EH (cell line): ENCODE measurements at regions not wholly inside any gene's neighbourhood (a gene's known extent, or its start where the extent isn't known, plus 50 kb on each side); places are given as distances from the start of the nearest gene placed in this dataset.
"Not testable (repeated sequence)": the region's sequence is repeated elsewhere in the genome, so short reads cannot be mapped to it uniquely, and the experiment has no call there.

Experiments used
- DNase-seq: peaks from one replicate; pipeline ENCODE4 v3.0.0-alpha.2; 2015; ENCODE audit warnings: low read depth

DNA sequence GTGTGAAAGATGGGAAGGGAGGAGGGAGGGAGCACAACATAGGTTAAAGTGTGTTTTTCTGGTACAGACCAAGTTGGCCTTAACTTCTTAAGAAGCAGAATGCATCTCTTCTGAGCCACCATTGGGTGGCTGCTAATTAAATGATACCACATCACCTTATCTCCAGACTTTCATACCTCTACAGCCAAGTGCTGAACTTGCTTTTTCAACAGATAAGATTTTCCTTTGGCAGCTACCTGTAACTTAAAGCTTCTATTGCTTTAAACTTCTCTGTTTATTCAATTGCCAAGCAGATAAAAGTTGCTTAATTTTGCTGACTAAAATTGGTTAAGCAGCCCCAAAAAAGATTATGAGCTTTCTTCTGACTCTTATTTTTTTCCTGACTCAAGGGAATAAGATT lies 292.4 kb upstream of the SGO1 start:
- DNase-seq: no peak

DNA sequence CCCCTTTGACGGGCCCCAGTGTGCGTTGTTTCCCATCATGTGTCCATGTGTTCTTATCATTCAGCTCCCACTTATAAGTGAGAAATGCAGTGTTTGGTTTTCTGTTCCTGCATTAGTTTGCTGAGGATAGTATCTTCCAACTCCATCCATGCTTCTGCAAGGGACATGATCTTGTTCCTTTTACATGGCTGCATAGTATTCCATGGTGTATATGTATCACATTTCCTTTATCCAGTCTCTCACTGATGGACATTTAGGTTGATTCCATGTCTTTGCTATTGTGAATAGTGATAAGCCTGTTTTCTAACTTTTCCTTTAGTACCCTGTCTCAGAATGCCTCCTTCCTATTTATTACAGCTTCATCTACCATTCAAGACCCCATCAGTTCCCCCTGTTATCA lies 278.2 kb upstream of the SGO1 start:
- not testable (repeated sequence) for DNase-seq

DNA sequence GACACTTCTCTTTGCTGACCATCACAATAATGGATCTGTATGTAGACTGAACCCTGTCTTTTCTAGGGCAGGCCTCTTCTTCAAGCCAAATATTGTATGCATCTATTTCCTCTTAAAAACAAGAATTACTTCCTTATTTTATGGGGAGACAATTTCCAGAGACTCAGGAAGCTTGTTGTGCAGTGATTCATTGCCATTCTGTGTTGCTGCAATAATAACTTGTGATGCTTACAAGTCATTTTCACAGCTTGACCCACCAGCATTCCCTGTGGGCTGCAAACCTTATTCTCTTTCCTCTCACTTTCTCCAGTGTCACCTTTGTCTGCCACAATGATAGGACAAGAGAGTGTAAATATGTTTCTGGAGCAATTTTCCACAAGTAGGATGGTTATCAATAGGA lies 276.7 kb upstream of the SGO1 start:
- no peak for DNase-seq

DNA sequence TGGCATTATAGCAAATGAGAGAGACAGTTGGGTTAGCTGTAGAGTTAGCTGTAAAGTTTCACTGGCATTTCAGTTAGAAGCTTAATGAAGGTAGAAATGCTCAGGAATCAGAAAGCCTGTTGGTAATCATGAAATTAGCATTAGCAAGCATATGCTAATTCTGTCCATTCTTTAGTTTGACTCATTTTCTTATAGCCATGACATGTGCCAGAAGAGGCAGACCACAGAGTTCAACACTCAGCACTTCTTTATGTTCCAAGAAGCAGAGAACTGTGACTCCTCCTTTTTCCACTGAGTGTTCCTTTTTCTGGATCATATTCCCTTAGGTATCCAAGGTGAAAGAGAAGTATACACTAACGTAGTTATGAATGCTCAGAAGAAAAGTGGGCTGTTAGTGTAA lies 276.2 kb upstream of the SGO1 start:
- no peak for DNase-seq

DNA sequence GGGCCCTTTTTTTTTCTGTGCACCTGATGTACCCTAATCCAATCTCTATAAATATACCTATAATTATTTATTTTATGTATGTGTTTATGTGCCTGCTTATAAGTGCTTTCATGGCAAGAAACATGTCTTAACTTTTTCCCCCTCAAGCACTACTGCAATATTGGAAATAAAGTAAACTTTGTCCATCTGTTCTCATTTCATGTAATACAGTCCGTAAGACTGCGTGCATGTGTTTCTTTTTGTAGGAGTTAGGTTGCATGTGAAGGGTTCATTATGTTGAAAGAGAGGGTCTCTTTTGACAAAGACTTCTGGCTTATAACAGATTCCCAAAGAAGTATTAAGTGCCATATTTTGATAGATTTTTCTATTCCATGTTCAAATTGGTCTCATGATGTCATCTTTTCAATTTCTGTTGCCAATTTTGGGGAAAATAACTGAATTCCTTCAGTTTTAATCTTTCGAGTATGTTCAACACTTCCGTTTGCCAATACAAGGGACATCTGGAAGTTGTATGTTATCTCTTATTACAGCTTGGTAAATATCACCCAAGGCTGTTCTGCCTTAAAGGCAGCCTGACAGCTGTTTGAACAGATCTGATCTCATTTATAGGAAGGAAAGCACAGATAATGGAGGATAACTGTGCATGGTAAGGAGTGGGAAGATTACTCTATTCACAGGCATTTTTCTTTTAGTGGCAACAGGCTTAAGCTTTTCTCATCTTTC lies 273.1 kb upstream of the SGO1 start:
- DNase-seq: no peak

DNA sequence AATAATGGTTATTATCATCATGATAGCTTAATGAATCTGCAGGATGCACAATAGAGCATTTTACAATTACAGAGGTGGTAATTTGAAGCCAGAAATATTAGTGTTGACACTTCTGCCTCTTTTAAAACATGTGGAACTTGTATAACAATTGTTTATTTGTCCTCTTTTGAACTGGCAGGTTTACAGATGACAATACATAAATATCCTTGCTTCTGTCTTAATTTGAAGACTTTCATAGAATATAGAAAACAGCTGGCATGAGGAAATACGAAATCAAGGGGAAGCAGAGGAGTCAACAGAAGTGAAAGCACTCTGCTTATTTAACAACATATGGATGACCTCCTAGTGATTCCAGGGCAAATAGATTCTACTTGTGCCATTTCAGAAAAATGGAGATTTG lies 270.5 kb upstream of the SGO1 start:
- DNase-seq: no peak

DNA sequence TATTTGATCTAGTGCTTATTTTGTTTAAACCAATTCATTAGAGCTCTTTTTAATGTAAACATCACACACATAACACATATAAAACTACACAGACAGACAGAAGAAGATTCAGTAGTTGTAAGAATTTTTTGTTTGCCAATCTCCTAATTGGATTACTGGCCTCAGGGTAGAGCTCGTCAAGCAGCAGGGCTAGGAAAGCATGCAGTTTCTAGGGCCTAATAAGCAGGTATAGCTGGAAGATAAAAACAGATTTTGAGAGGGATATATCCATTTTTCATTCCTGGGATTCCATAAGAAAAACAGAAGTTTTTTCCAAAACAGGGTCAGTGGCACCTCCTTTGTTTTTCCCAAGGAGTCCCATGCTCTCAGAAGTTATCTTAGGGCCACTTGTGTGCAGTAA lies 265.2 kb upstream of the SGO1 start:
- DNase-seq: no peak

DNA sequence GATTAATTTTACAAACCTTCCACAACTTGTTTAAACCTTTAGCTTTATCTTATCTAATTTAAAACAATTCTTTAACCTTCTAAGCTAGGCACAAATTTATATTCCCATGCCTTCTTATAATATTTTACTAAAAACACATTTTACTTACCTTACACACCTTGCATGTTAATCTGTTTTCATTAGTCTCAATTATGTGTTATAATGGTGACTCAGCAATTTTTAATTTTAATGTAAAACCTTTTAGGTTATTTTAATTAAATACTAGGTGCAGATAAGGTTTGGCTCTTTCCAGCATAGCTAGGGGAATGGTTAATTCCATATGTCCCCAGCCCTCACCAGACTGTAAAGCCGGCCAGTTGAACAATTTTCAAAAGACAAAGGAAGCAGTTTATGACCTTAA lies 264.6 kb upstream of the SGO1 start:
- no peak for DNase-seq

DNA sequence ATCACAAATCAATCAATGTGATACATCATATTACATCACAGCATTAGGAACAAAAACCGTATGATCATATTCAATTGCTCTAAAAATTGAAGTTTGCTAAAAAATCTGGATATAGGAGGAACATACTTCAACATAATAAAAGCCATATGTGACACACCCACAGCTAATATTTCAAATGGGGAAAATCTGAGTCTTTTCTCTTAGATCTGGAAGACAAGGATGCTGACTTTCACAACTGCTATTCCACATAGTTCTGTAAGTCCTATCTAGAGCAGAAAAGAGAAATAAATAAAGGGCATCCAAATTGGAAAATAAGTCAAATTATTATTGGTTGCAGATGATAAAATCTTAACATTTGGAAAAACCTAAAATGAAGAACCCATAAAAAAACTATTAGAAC lies 256.8 kb upstream of the SGO1 start:
- no peak for DNase-seq

DNA sequence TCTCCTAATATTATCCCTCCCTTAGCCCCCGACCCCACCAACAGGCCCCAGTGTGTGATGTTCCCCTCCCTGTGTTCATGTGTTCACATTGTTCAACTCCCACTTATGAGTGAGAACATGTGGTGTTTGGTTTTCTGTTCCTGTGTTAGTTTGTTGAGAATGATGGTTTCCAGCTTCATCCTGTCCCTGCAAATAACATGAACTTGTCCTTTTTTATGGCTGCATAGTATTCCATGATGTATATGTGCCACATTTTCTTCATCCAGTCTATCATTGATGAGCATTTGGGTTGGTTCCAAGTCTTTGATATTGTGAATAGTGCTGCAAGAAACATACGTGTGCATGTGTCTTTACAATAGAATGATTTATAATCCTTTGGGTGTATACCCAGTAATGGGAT lies 241.3 kb upstream of the SGO1 start:
- DNase-seq: not testable (repeated sequence)

DNA sequence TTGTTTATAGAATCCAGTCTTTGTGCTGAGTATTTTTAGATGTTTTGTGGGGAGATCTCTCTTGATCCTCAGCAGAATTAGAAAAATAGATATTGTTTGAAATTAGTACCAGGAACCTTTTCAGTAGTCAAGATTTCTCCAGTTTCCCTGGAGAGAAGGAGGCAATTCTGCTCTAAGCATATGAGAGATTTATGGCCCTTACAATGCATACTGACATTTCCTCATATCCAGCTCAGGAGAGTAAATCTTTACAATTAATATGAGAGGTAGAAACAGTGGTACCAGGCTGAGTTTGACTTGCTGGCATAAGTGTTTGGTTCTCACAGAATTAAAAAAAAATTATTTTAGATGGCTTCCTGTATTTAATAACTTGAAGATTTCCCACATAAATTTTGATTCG lies 239.1 kb upstream of the SGO1 start:
- DNase-seq: no peak

DNA sequence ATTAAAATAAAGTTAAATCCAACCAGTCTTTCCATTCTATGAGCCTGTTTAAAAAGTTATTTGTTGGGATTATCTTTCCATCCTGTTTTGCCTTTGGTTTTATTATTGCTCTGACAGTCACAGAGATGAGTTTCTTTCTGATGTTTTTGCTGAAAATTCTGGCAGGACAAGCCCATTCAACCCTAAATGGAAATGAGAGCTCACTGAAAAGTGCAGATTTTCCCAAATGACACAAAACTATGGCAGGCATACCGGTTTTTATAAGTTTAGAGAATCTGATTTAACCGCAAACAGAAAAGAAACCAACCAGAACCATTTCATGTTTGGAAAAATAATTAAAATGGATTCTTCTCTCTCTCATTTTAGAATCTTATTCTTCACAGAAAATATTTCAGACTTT lies 238.1 kb upstream of the SGO1 start:
- DNase-seq: no peak

DNA sequence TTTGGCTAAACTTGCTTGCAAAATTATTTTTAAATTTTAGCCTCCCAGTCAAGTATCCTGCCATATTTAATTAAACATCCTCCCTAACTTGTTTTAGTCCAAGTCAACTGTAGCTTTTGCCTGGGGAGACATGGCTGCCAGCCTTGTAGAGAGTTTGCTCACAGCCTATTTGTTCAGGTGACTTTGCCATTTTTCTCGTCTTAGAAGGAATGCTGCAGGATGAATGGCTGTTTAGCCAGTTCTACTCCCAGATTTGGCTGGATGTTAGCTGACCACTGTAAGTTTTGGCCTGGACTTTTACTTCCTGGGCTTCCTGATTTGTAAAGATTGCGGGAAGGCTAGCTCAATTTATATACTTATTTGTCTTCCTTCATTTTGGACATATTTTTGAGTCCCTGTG lies 236.4 kb upstream of the SGO1 start:
- DNase-seq: no peak

DNA sequence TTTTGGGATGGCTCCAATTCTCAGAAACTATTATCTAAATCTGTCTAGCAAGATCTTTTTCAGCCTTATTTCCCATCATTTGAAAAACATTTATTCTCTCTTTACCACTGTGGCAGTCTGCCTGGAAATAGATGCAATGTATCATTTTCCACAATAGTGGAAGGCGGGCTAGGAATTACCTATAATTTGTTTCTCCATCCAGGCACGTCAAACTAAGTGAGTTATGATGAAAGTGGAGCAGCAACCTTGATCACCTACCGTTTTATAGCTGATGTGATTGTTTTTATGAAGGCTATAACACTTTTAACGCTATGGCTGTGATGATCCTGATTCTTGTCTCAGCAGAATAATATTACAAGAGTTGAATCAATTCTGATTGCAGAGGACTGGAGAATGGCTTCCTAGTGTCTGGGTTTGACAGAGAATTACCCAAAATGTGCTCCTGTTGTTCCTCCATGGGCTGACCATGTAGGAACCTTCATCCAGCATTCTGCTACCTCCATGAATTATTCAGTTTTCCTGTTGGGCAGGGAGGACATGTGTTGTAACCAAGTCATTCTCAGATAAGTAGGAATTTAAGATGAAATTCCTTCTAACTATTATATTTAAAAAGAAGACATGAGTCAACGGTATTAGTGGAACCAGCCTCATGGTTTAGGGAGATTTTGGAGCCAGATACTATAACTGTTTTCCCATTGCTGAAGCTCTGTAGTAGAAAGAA lies 231.5 kb upstream of the SGO1 start:
- no peak for DNase-seq

DNA sequence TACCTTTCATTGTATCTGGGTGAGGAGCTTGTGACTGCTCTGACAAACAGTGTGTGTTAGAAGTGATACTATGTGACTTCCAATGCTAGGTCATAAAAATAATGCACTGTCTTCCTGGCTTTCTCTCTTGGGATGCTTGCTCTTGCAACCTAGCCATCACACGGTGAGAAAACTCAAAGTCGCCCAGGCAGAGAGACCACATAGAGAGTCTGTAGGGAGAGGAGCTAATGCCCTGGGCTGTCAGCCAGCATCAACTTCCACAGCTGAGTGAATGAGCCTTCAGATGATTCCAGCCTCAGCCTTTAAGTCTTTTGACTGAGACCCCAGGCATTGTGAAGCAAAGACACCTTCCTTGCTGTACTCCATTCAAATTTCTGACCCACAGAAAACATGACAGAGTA lies 220.6 kb upstream of the SGO1 start:
- no peak for DNase-seq

DNA sequence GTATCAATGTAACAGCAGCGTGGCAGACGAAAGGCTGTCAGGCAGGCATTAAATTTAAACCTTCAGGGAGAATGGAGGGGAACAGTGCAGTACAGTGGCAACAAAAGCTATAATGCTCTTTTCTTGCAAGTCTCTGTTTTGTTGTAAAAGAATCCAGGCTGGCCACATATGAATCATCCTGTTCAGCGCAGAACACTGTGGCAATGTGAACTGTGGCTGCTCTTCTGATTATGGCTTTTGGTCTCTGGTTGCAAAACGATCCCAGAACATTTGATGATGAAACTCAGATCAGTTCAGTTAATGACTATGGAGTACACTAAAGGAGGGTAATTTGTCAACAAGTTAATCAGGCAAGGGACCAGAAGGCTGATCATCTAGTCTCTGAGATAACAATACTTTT lies 219.7 kb upstream of the SGO1 start:
- DNase-seq: peak; percentile 33

DNA sequence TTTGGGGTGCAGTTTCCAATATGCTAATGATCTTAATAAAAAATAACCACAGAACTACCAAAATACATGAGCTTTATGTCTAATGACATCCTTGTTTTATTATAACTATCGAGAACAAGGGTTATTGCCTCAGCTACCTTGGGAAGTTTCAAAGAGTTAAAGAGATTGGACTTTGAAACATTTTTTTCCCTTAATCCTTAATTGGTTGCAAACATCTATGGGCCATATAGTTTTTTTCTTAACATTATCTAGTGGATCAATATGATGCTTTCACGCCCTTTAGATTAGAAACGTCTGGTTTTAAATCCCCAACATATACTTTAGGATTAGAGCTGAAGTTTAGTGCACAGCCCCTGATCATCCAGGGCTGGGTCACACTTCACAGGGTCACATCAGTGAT lies 219.2 kb upstream of the SGO1 start:
- DNase-seq: no peak

DNA sequence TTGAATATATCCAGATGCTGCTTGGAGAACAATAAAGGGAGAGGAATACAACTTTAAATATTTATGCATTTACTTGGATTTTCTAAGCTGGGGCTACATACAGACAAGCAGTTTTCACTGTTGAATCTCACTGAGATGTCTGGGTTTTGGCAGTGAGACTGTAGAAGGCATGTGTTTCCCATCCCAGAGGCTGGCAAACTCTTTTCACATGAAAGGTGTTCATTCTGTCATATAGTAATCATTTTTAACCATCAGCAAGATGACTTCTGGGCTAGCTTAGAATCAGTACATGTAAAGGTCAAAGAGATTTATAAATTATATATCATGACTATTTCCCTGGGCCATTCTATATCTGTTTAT lies 218.7 kb upstream of the SGO1 start:
- DNase-seq: no peak

DNA sequence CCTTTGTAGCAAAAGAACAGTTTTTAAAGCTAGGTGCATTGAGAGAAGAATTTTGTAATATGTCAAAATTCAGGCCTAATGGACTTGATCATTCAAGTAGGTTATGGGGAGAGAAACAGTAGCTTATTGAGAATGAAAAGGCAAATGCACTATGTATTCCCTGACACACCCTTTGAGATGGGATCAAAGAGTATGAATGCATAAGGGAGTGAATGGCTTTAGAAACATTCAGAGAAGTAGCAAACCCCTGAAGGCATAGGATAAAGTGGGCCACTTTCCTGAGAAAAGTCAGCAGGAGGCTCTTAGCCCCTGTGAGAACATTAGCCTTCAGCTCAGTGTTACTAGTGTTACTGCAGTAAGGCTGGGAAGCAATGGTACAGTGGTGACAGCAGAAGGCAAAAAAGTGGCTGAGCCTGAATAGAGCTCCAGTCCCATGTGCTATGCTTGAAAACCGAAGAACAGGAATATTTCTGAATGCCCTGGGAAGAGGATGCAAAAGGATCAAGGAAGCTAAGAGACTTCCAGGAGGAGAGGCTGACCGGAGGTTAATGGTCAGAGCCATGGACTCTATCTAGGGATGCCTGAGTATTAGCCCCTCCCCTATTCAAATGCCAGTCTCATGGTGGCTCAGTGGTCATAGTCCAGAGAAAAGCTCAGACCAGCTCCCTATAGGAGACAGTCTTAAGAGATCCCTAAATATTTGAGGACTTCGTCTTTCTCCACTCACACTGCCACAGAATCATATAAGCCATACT lies 218.2 kb upstream of the SGO1 start:
- DNase-seq: no peak

DNA sequence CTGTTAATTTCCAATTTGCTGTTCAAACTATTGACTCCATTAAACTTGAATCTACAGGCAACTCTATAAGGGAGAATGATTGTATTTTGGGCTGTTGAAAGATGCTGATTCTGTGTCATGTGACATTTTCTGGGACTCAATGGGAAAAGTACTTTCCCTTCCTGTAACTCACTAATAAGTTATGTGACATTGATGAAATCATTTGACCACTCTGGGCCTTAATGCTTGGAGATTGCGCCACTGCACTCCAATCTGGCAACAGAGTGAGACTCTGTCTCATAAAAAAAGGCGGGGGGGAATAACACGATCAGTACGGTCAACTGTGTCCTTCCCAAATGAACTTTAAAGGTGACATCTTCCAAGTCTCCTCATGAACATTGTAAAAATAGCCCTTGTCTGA lies 215.2 kb upstream of the SGO1 start:
- DNase-seq: peak; percentile 4

DNA sequence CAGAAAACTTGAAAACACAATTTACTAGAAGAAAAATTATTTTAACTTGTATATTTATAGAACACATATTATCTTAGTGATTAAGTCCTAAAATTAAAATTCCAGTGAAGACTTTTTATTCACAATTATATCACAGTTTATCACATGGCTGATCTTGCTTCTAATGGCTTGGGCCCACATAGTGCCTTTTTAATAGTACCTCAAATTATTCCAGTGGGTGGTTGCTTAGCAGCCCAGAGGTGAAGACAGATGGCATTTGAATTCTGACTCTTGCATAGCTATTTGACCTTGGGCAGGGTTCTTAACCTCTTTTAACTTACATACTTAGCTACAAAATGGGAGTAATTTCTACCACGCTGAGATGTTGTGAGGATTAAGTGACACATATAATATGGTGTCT lies 214.7 kb upstream of the SGO1 start:
- DNase-seq: no peak

DNA sequence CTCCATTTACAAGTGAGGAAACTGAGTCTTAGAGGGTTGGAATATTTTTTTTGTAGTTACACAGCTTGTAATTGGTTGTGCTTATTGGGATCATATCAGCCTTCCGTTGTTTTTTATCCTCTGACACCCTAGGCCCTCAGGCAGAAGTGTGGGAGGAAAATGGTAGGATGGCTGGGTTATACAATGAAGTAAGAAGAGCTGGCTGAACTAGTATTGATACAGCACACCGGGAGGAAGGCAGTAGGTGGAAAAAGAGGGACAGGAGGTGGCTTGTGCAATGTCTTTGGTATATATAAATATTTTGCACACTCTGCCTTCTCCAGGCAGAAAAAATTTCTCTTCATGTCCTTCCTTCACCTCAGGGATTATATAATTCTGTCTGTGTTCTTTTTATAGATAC lies 214.3 kb upstream of the SGO1 start:
- DNase-seq: no peak

DNA sequence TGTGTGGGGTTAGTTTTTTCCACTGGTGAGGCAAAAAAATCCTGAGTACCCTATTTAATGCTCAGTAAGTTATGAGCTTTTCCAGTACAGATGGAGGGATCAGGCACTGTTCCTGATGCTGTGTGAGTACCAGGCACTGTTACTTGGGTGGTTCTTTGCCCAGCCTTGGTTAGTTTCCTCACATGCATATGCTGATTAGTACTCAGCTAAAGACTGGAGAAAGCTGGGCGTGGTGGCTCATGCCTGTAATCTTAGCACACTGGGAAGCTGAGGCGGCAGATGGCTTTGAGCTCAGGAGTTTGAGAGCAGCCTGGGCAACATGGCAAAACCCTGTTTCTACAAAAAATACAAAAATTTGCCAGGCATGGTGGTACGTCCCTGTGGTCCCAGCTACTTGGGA lies 210.3 kb upstream of the SGO1 start:
- DNase-seq: no peak
